NCI-H2227 treated with DMSO at 0.1 percent for 48 hours (cell line): ENCODE measurements at regions not wholly inside any gene's neighbourhood (a gene's known extent, or its start where the extent isn't known, plus 50 kb on each side); places are given as distances from the start of the nearest gene placed in this dataset.

Experiments
- DNase-seq: peaks from one replicate; lab custom pipeline; 2025; lab: John Stamatoyannopoulos, UW

DNA sequence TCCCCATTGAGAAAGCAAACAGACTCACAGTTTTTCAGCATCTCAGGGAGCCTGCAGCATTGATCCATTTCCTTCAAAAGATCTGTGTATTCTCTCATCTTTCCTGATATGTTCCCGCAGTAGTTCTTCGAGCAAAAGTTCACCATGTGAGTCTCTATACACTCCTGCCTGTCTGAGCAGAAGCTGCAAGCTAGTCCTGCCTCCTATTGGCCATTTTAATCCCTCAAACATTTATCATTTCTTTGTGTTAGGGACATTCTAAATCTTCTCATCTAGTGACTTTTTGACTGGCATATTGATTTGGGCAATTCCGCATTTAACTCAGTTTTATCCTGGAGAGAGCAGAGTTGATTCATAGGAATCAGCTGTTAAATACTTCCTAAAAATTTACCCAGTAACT lies 660.4 kb upstream of the KLF12 start:
- DNase-seq, result no peak

DNA sequence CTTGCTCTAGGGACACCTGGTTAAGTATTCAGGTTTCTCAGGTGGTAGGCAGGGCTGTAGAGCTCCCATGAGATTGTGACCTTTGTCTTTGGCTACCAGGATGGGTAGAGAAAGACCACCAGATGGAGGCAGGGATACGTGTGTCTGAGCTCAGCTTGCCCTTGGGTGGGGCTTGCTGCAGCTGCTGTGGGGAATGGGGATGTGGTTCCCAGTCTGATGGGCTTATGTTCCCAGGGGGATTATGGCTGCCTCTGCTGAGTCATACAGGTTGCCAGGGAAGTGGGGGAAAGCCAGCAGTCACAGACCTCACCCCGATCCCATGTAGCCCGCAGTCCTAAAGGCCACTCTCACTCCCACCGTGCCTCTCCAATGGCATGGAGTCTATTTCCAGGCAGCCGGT lies 659.9 kb upstream of the KLF12 start:
- DNase-seq, result no peak

DNA sequence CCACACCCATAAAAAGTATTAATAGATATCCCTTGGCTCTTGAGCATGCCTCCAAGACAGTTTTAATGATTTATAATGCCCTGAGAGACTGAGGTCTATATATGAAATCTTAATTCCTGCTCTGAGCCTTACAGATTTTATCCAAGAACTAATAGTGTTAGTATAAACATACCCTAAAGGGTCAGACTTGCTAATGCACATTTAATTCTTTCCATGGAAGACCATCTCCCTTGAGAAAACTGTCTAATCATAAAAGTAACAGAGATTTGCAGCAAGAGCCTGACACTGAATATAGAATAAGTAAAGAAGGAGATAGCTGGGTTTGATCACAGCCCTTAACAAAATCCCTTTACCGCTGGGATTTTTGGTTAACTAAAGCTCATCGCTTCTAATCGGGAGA lies 650.8 kb upstream of the KLF12 start:
- DNase-seq, result no peak

DNA sequence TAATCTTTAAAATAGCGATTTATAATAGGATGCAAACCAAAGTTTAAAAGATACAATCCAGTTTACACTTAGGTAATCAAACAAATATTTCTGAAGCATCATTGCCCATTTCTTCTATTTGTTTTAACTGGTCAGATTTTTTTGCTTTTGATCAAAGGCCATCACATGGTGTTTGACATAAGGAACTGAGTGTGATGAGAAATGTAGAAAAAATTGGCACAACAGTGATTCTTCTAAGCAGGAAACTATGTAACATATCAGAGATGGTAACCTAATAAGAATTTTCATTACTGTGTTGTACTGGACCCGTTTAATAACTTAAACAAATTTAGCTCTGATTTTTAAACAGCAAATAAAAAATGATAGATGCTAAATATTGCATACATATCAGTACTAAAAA lies 644.7 kb upstream of the KLF12 start:
- no peak for DNase-seq

DNA sequence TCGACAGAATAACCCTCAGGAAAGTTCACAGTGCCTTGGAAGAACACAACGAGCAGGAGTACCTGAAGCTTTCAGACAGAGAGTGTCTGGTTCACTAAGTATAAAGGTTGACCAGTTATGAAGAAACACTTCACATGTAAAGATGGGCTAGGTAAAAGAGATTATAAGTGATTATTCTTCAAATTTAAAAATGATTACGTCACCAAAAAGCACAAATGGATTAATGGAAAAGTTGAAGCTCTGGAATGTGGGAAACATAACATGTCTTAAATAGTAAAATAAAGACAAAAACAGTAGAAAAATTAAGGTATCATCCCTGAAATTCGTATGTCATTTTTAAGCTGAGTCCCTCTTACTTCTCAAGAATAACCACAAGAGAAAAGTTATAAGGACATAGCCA lies 643.9 kb upstream of the KLF12 start:
- DNase-seq, result no peak

DNA sequence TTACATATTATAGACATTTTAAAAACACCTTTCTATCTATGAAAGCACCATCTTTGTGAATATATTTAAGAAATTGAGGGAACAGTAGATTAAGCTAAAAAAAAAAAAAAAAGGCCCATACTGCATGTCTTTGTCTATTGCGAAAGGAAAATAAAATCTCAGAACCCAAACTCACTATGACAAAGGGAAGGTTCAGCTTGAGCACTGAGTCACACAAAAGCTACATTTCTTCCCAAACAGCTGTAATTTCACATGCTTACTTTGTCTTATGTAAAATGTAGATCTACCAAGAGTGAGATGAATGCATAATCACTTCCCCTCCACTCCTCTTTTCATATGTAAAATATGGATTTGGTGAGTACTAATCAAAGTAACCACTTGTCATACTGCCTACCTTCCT lies 640.1 kb upstream of the KLF12 start:
- no peak for DNase-seq

DNA sequence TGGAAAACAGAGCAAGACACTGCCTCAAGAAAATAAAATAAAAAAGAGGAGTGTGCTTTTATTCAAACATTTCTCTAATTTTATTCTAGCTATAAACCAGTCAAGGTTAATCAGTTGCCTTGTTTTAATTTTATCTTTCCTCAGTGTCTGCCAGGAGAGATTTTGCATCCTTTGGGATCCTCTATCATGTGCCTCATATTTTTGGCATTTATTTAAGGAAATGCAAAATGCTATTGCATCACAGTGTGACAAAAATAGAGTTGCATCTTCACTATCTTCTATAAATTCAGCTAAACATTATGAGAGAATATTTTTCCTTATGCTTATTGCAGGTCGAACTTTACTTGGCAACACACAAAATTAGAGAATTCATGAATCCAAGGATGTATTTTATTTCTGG lies 639.0 kb upstream of the KLF12 start:
- DNase-seq, result no peak

DNA sequence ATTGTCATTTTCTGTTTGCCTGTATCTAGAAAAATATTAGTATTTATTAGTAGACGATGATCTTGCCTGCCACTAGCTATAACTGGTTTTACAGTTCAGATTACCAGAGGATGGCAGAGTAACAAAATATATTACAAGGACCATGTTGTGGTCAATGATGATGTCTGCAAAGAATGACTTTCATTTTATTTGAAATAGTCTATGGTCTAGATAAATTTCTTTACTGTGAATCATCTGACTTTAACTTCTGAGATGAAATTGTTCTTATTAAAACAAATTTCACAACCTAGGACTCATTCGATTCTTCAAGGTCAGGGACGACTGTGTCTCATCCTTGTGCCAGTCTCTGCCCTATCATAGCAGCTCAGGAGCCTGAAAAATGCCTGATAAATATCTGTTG lies 637.8 kb upstream of the KLF12 start:
- no peak for DNase-seq

DNA sequence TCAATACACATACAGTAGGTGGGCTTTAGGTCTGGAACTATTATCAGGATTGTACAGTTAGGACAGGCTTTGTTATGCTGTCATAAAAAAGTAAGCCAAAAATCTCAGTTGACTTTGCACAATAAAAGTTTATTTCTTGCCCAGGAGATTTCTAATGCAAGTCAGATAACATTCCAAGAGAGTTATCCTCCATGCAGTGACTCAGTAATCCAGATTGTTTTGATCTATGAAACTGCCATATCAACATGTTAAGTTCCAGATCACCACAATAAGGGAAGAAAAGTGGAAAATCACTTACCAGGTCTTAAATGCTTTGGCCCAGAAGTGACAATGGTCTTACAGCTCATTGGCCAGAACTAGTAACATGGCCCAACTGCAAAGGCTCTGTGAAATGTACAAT lies 636.2 kb upstream of the KLF12 start:
- DNase-seq, result no peak

DNA sequence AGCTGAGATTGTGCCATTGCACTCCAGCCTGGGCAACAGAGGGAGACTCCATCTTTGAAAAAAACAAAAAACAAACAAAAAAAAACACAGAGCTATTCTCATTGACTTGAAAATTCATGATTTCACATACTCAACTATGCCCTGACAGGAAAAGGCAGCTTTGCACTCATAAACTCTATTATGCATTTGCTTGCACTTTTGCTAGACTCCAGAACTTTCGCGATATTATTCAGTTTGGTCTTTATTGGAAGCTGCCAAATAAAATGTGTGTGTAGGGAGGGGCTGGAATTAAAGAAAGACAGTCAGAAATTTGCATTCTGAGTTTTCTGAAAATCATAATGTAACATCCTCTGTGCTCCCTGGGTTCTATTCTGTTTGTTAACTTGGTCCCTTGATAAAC lies 635.1 kb upstream of the KLF12 start:
- no peak for DNase-seq

DNA sequence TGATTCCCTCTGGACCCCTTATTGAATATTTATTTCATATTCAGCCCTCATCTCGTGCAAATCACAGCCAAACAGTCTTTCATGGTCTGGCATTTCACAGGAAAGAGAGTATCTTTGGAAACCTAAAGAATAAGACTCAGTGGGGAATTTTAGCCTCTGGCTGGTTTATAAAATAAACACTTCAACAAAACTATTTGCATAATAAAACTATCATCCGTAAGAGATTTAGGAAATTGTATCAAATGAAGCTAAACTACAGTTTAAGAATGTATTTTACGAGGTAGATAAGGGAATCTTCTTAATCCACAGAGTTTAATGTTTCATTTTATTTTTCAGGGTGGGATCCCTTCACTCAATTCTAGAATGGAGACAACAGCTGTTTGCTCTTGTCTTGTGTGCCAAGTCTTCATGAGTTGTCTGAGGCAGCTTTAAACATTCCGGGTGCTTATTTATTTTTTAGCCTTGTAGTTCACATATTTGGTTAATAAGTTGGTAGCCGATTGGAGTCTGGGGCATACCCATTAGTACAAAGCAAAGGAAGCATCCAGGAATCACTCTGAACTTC lies 634.4 kb upstream of the KLF12 start:
- no peak for DNase-seq

DNA sequence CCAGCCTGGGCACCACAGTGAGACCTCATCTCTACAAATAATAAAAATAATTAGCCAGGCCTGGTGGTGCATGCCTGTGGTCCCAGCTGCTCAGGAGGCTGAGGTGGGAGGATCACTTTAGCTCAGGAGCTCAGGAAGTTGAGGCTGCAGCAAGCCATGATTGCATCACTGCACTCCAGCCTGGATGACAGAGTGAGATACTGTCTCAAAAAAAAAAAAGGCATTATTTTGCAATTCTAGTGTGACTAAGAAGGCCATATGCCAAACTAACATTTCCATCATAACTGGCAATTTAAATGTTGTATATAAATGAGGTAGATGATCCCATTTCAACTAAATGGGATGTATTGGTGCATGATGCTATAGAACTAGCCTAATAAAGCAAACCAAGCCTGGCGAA lies 632.8 kb upstream of the KLF12 start:
- no peak for DNase-seq

DNA sequence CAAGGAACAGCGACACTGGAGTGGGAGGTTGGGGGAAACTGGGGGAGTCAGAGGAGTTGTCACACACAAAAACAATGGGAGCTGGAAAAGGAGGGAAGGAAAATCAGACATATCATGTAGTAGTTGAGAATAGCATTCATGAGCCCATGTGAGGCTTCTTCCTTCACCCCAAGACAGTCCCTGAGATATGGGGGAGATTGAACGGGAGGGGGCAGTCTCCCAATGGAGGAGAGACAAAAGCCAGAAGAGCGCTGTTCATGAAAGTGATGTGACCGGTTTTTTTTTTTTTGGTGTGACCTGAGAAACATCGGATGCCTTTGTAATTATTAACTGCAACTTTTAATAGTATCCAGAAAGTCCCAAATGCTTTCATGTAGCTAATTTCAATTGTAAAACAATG lies 631.8 kb upstream of the KLF12 start:
- no peak for DNase-seq

DNA sequence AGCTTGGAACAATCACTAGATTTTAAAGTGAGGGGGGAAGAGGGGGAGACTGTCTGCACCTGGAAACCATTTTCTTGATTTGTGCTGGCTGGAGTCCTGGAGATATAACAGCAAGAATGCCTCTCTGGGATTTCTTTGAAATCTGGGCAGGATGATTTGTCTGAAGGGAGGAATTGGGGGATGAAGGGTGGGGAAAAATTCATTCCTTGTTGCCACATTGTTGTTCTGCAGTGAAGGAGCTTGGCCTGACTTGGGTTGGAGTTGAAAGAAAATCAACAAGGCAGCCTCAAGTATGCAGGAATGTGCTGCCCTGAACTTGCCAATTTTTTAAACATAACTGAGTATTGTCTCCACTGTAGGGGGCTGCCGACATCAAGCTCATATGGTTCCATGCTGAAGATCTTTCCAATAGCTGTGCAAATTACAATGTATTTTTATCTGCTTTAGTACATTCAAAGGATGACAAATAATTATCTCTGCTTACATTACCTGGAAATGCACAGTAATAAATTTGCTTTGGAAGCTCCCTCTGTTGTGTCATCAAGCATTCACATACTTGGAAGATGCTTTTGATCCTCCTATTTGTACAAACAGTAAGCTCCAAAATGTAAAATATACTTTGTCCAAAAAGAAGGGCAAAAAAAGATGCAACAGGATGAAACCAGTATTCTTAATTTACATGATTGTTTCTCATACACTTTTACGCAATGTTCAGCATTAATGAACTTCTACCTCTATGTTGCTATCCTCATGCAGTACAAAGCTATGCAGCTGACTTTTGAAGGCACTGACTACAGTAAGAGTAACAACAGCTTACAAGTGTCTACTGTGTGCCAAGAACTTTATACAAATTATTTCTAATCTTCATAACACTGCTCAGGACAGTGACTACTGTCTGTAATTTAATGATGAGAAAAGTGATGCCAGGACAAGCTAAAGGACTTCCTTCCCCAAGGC lies 627.9 kb upstream of the KLF12 start:
- no peak for DNase-seq

DNA sequence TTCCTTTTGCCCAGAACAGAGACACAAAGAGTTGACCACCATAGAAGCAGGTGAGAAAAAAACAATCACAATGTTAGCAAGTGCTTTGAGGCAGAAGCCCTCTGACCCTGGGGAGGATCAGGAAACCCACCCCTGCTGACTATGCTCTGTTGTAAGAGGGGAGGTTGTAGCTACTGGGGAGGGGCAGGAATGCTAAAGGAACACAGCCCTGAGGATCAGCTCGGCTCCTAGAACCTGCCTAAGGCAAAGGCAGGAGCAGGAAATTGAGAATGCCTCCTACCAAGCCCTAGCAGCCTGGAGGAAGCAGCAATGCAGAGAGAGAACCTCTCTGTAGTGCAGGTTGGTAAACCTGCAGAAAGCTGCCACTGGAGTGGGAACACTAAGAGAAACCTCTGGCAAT lies 624.0 kb upstream of the KLF12 start:
- DNase-seq, result no peak

DNA sequence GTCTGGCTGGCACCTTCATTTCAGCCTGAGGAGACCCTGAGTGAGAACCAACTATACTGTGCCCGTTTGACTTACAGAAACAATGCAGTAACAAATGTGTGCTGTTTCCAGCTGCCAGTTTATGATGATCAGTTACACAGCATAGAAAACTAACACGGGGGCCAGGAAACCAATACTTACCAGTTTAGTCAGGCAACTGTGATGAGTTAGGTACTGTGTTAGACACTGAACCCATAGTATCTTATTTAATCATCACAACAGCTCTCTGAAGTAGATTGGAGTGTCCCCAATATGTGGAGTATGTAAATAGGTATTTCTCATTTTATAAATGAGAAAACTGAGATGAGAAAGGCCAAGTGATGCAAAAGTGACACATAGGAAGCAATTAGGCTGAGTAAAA lies 620.9 kb upstream of the KLF12 start:
- no peak for DNase-seq

DNA sequence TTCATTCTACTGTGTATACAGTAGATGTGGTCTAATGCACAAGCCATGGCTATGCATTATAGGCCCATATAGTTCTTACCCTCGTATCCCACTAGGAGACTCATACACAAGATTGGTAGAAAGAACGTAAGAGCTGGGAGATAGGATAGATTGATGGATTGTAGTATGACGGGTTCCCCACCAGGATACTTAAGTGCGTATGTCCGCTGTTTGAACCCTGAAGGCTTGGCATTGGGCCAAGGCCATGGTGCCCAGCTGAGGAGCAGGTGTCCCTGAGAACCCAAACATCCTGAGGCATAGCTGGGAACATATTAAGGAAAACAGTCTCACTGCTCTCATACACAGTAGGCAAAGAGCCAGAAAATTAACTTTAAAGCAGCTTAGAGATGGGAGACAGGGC lies 617.5 kb upstream of the KLF12 start:
- DNase-seq, result no peak

DNA sequence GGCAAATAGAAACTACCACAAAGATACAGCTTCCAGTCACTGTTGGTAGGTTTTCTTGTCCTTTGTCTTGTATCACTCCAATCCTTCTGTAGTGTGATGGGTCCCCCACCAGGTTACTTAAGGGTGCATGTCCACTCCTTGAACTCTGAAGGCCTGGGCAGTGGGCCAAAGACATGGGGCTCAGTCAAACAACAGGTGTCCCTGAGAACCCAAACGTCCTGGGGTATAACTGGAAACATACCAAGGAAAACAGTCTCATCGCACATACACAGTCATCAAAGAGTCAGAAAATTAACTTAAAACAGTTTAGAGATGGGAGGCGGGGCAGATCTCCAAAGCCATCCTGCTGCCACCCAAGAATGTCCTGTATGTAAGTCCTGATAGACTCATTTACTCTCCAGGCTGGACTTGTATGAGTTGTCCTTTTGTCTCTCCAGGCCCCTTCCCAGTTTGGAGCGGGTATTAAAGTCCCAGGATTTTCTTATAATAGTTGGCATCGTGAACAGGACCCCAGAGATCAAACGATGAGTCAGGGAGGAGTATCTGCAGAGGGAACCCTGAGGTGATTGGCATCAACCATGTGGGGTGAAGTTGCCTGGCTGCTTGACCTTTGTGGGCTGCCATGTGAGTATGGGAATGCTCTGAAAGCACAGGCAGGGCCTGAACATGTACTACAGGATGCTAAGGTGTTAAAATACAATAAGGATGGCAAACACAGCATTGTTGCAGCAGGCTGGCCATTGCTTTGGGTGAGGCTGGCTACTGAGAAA lies 613.2 kb upstream of the KLF12 start:
- no peak for DNase-seq

DNA sequence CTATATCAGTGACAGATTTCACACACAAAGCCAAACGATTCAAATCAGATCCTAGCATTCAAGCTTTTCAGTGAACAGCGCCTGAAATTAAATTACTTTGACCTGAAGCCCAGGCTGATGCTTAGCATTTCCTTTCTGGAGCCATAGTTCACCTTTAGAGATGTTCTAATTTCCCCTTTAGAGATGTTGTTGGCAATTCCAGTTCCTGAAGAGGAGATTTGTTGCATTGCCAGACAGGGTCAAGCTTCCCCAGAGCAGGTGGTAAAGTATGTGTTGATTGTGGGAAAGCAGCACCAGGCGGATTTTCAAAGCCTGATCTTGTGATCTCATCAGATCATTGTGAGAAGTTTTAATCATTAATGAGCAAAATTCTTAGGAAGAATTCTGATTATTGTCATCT lies 609.8 kb upstream of the KLF12 start:
- no peak for DNase-seq

DNA sequence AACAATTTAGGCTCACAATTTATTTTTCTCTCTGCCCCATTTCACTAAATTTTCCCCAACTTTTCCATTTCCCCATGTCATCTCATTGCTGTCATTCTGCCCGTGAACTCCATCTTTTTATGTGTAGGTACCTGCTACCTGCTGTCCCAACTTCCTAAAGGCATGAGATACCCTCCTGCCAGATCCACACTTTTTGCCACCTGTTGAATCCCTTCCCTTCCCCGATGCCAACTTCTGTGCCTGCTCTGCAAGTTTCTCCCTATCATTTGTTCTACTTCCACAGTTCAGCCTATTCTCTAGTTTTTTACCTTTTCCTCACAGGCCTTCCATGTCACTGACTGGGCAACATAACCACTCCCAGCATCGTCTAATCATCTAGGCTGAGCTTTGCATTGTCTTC lies 607.5 kb upstream of the KLF12 start:
- DNase-seq, result no peak

DNA sequence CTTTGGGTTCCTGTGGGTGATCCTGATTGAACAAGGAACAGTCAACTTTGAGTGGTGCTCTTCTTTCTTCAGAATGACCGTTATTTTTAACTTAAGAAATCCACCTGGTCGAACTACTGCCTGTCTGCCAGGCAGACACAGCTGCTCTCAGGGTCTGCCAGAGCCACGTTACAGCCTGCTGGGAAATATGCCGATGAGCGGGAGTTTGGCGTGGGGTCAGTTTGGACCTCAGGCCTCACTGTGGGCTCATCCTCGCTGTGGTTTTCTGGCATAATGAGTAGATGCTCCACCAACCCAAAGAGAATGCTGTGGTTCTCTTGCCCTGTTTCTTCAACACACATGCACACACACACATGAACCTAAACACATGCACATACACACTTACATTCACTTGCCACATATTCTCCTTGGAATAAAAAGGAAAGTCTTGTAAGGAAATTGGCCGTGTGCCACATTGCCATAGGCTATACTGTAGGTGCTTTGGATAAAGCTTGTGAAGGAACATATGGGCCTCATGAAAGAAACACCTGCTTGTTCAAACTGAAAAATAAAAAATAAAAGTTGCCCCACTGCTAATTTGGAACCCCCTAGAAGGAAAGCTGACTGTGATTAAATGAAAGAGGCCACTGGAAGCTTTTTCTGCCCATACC lies 598.7 kb upstream of the KLF12 start:
- no peak for DNase-seq

DNA sequence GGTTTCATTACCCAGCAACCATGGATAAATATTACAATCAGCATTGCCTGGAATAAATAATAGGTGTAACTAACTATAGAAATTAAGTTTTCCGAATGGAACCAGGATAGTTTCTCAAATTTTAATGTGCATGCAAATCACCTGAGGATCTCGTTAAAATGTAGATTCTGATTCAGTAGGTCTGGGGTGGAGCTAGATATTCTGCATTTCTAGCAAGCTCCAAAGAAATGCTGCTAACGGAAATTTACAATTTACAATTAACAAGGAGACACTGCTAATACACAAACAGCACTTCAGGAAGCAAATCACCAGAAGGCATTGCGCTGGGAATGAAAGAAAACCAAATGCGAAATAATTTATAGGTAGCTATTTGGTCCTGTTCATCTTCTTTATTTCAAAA lies 597.5 kb upstream of the KLF12 start:
- DNase-seq, result no peak
